ENCODE measurements at regions not wholly inside any gene's neighbourhood (a gene's known extent, or its start where the extent isn't known, plus 50 kb on each side); places are given as distances from the start of the nearest gene placed in this dataset.

DNA sequence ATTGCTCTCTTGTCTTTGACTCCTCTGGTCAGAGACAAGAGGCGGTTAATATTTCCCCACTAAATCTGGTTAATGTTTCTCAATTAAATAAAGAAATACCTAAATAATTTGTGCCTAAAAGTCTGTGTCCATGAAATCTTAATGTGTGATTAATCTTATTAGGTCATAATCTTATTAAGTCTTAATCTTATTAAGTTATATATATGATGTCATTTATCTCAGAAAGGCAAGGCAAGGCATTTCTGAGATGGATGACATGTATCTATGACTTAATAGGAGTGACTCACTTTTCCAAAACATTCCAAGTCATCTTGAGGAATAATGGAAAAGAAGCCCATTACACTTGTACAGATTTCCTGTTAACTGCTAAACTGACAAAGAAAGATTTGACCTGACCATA, 74.7 kb downstream of the TRAM1L1 start:
- Histone ChIP-seq H3K4me3 (replicated peaks in 1 of 3; ENCODE audit: insufficient read depth in 1 of 3, low read depth in 2 of 3, low read length in 3 of 3) (no peak overlapping the region), H3K4me1 (ENCODE audit: insufficient read depth, low read length) (no peaks in the 10 kb centered on the region), H3K79me2 (ENCODE audit: insufficient read depth, low read length) (no peaks in the 10 kb centered on the region), H3K36me3 (replicated peaks in 1 of 2; ENCODE audit: control insufficient read depth in 1 of 2, insufficient read depth in 2 of 2, low read length in 2 of 2) (no peaks in the 10 kb centered on the region), H4K20me1 (ENCODE audit: insufficient read depth, low read length) (no peaks in the 10 kb centered on the region), H3K9me3 (ENCODE audit: low read length) (no peaks in the 10 kb centered on the region), H3K27me3 (ENCODE audit: control insufficient read depth in 1 of 2, insufficient read depth in 2 of 2, low read length in 2 of 2) (no peaks in the 10 kb centered on the region), H3K9ac (ENCODE audit: insufficient read depth, low read depth, low read length) (no peak overlapping the region), H3K4me2 (ENCODE audit: low read depth, low read length) (no peak overlapping the region), H2AFZ (ENCODE audit: low read length) (no peak overlapping the region), H3K27ac (ENCODE audit: extremely low read length, insufficient read depth, low read length) (no peak overlapping the region)
- no TSS peak for BruUV-seq (replicated peaks)
- ChIA-PET CTCF (ENCODE audit: low intra/inter-chr PET ratio, low total read pairs) (no interaction called here), POLR2A (no interaction called here)
- TF ChIP-seq SKI (IDR thresholded peaks at IDR 0.05; ENCODE audit: partially characterized antibody) (no peak), ATF7 (IDR thresholded peaks at IDR 0.05) (peak; percentile 79), ATF7 (CRISPR knock-in tag; IDR thresholded peaks at IDR 0.05) (no peak)
- ATAC-seq (no peak), DNase-seq (ENCODE audit: low spot score) (no peak), FAIRE-seq (no peak)
- WGBS (ENCODE audit: low lambda C conversion rate): 60% methylated on average over 1 of the region's 1 CpG
- intact Hi-C loops (cut with micrococcal nuclease; ENCODE audit: unreplicated experiment) (no loop called here), in situ Hi-C loops (cut with HindIII; ENCODE audit: extremely low pct_ligation_motif_present, low pct_unique_long_range_greater_than_20kb) (no loop called here)

GRCh38 chr4:117001077-117001476, 84.3 kb downstream of the TRAM1L1 start:
- WGBS (ENCODE audit: low lambda C conversion rate): 2% methylated on average over 8 of the region's 8 CpGs
- no TSS peak for BruUV-seq (replicated peaks)
- CTCF ChIA-PET (ENCODE audit: low intra/inter-chr PET ratio, low total read pairs): no interaction called here
- H3K36me3 ChIP-seq (replicated peaks in 1 of 2; ENCODE audit: control insufficient read depth in 1 of 2, insufficient read depth in 2 of 2, low read length in 2 of 2): no peaks in the 10 kb centered on the region
- FAIRE-seq (no peak), DNase-seq (ENCODE audit: low spot score) (no peak), ATAC-seq (no peak)
- no peaks in the 10 kb centered on the region for H3K79me2 ChIP-seq (ENCODE audit: insufficient read depth, low read length)
- H2AFZ ChIP-seq (ENCODE audit: low read length): no peak overlapping the region
- no peaks in the 10 kb centered on the region for H4K20me1 ChIP-seq (ENCODE audit: insufficient read depth, low read length)
- in situ Hi-C loops (cut with HindIII; ENCODE audit: extremely low pct_ligation_motif_present, low pct_unique_long_range_greater_than_20kb): no loop called here
- no peak overlapping the region for H3K4me2 ChIP-seq (ENCODE audit: low read depth, low read length)
- no peak overlapping the region for H3K4me3 ChIP-seq (replicated peaks in 1 of 3; ENCODE audit: insufficient read depth in 1 of 3, low read depth in 2 of 3, low read length in 3 of 3)
- intact Hi-C loops (cut with micrococcal nuclease; ENCODE audit: unreplicated experiment): no loop called here
- no peak overlapping the region for H3K27ac ChIP-seq (ENCODE audit: extremely low read length, insufficient read depth, low read length)
- no peaks in the 10 kb centered on the region for H3K9me3 ChIP-seq (ENCODE audit: low read length)
- POLR2A ChIA-PET: no interaction called here
- H3K9ac ChIP-seq (ENCODE audit: insufficient read depth, low read depth, low read length): no peak overlapping the region
- no peaks in the 10 kb centered on the region for H3K4me1 ChIP-seq (ENCODE audit: insufficient read depth, low read length)
- H3K27me3 ChIP-seq (ENCODE audit: control insufficient read depth in 1 of 2, insufficient read depth in 2 of 2, low read length in 2 of 2): no peaks in the 10 kb centered on the region
- no peak for TF ChIP-seq ZNF234 (CRISPR knock-in tag; conservative IDR thresholded peaks at IDR 0.05)
- no peak for TF ChIP-seq ZNF235 (CRISPR knock-in tag; IDR thresholded peaks at IDR 0.05; ENCODE audit: borderline replicate concordance)
- TF ChIP-seq, protein P1, sequence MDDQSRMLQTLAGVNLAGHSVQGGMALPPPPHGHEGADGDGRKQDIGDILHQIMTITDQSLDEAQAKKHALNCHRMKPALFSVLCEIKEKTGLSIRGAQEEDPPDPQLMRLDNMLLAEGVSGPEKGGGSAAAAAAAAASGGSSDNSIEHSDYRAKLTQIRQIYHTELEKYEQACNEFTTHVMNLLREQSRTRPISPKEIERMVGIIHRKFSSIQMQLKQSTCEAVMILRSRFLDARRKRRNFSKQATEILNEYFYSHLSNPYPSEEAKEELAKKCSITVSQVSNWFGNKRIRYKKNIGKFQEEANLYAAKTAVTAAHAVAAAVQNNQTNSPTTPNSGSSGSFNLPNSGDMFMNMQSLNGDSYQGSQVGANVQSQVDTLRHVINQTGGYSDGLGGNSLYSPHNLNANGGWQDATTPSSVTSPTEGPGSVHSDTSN (CRISPR knock-in tag; IDR thresholded peaks at IDR 0.05; ENCODE audit: borderline replicate concordance): no peak
- TF ChIP-seq, protein P2, sequence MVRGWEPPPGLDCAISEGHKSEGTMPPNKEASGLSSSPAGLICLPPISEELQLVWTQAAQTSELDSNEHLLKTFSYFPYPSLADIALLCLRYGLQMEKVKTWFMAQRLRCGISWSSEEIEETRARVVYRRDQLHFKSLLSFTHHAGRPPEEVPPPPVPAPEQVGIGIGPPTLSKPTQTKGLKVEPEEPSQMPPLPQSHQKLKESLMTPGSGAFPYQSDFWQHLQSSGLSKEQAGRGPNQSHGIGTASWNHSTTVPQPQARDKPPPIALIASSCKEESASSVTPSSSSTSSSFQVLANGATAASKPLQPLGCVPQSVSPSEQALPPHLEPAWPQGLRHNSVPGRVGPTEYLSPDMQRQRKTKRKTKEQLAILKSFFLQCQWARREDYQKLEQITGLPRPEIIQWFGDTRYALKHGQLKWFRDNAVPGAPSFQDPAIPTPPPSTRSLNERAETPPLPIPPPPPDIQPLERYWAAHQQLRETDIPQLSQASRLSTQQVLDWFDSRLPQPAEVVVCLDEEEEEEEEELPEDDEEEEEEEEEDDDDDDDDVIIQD (CRISPR knock-in tag; IDR thresholded peaks at IDR 0.05; ENCODE audit: low read depth): no peak
- TF ChIP-seq SP2 (CRISPR knock-in tag; IDR thresholded peaks at IDR 0.05): no peak
- TF ChIP-seq, protein P3, sequence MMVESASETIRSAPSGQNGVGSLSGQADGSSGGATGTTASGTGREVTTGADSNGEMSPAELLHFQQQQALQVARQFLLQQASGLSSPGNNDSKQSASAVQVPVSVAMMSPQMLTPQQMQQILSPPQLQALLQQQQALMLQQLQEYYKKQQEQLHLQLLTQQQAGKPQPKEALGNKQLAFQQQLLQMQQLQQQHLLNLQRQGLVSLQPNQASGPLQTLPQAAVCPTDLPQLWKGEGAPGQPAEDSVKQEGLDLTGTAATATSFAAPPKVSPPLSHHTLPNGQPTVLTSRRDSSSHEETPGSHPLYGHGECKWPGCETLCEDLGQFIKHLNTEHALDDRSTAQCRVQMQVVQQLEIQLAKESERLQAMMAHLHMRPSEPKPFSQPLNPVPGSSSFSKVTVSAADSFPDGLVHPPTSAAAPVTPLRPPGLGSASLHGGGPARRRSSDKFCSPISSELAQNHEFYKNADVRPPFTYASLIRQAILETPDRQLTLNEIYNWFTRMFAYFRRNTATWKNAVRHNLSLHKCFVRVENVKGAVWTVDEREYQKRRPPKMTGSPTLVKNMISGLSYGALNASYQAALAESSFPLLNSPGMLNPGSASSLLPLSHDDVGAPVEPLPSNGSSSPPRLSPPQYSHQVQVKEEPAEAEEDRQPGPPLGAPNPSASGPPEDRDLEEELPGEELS (CRISPR knock-in tag; IDR thresholded peaks at IDR 0.05): no peak
- no peak for TF ChIP-seq ZNF136 (CRISPR knock-in tag; IDR thresholded peaks at IDR 0.05; ENCODE audit: low read depth)
- TF ChIP-seq ZNF264 (CRISPR knock-in tag; IDR thresholded peaks at IDR 0.05): no peak

Data from HepG2 (cell line).